ENCODE measurements at regions not wholly inside any gene's neighbourhood (a gene's known extent, or its start where the extent isn't known, plus 50 kb on each side); places are given as distances from the start of the nearest gene placed in this dataset.

GRCh38 chr4:126144543-126145237 lies 829.9 kb downstream of the FAT4 start:
- TF ChIP-seq CTCF (IDR thresholded peaks at IDR 0.05; ENCODE audit: insufficient read depth, low read length) (no peak), GABPA (IDR thresholded peaks at IDR 0.05; ENCODE audit: low read depth) (no peak)

Data from HL-60 (cell line).